Endodermal cell (in vitro differentiated cells): ENCODE measurements at regions not wholly inside any gene's neighbourhood (a gene's known extent, or its start where the extent isn't known, plus 50 kb on each side); places are given as distances from the start of the nearest gene placed in this dataset.

Experiments
- DNase-seq: peaks from one replicate; pipeline ENCODE4 v3.0.0-alpha.2; 2017
- H3K27ac ChIP-seq: 2 replicates; pipeline ENCODE4 v1.5.1; 2013; ENCODE audit warnings: mild to moderate bottlenecking, low read depth, low read length, moderate library complexity
- H3K27me3 ChIP-seq: 2 replicates; pipeline ENCODE4 v1.6.1; 2013; ENCODE audit warnings: mild to moderate bottlenecking, low read length, moderate library complexity; ENCODE audit not compliant: insufficient read depth, control insufficient read depth, poor library complexity, severe bottlenecking
- H3K36me3 ChIP-seq: 2 replicates; pipeline ENCODE4 v1.7.0; 2013; ENCODE audit warnings: mild to moderate bottlenecking, low read length, moderate library complexity; ENCODE audit not compliant: control insufficient read depth, insufficient read depth
- H3K4me1 ChIP-seq: one replicate; pipeline ENCODE4 v1.7.0; 2013; ENCODE audit warnings: low read length; ENCODE audit not compliant: control insufficient read depth, insufficient read depth
- H3K4me3 ChIP-seq: 2 replicates; pipeline ENCODE4 v1.5.1; 2013; ENCODE audit warnings: mild to moderate bottlenecking, low read length, moderate library complexity
- H3K9ac ChIP-seq: 2 replicates; pipeline ENCODE4 v1.6.1; 2013; ENCODE audit warnings: mild to moderate bottlenecking, low read length, moderate library complexity; ENCODE audit not compliant: poor library complexity, severe bottlenecking; ENCODE audit errors: extremely low read depth
- H3K9me3 ChIP-seq: 2 replicates; pipeline ENCODE4 v1.6.1; 2013; ENCODE audit warnings: mild to moderate bottlenecking, low read length, moderate library complexity; ENCODE audit not compliant: control insufficient read depth
- H3K27ac Mint-ChIP-seq: 2 replicates; pipeline ENCODE4 v1.8.0; 2020; ENCODE audit warnings: mixed read lengths
- H3K27me3 Mint-ChIP-seq: 2 replicates; pipeline ENCODE4 v1.8.0; 2021; ENCODE audit warnings: mild to moderate bottlenecking, mixed read lengths; ENCODE audit not compliant: insufficient read depth
- H3K36me3 Mint-ChIP-seq: 2 replicates; pipeline ENCODE4 v1.8.0; 2020; ENCODE audit warnings: low read depth, mixed read lengths
- H3K4me1 Mint-ChIP-seq: 2 replicates; pipeline ENCODE4 v1.8.0; 2020; ENCODE audit warnings: mixed read lengths
- H3K4me3 Mint-ChIP-seq: 2 replicates; pipeline ENCODE4 v1.8.0; 2020; ENCODE audit warnings: mild to moderate bottlenecking, moderate library complexity, mixed read lengths
- H3K9me3 Mint-ChIP-seq: 2 replicates; pipeline ENCODE4 v1.8.0; 2020; ENCODE audit warnings: mild to moderate bottlenecking, mixed read lengths
- WGBS, 2 experiments: methylation state at CpG; one replicate each; pipeline versions ENCODE4 v1.1.5 to v1.1.7; 2013; ENCODE audit warnings: missing lambda C conversion rate in 2 of 2, mixed read lengths in 1 of 2; ENCODE audit not compliant: insufficient coverage in 1 of 2, insufficient read length in 1 of 2; 5-methylcytosine and 5-hydroxymethylcytosine counted together
- TF ChIP-seq, protein P1 (sequence below): fragments of 200-600 bp; sonication (generic); conservative IDR thresholded peaks from 2 replicates; pipeline ENCODE4 v1.5.0; 2021; ENCODE audit warnings: antibody characterized with exemption, mild to moderate bottlenecking

DNA sequence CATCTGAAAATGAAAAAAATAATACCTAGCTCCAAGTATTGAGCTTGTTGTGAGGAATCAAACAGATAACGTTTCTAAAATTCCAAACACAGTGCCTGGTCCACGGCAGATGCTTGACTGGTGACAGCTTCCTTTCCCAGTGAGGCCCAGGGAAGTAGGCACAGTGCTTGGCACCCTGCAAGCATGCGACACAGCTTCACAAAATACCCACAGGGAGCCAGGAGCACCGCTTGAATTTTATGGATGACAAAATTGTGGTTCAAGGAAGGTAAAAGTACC, 205.1 kb upstream of the TNP1 start:
- H3K9me3 Mint-ChIP-seq, result peaks cover 7% of the 10 kb centered on the region
- Histone ChIP-seq H3K9me3 (peaks cover 15% of the 10 kb centered on the region), H3K36me3 (no peaks in the 10 kb centered on the region), H3K27ac (no peak overlapping the region), H3K4me3 (no peak overlapping the region), H3K27me3 (no peaks in the 10 kb centered on the region), H3K9ac (no peak overlapping the region), H3K4me1 (no peaks in the 10 kb centered on the region)
- H3K27me3 Mint-ChIP-seq, result peaks cover 5% of the 10 kb centered on the region
- H3K4me1 Mint-ChIP-seq, result peaks cover 7% of the 10 kb centered on the region
- no peak overlapping the region for H3K4me3 Mint-ChIP-seq
- no peak for DNase-seq
- no peaks in the 10 kb centered on the region for H3K36me3 Mint-ChIP-seq
- 55 to 80% methylated on average over 2 to 4 of the region's 4 CpGs for WGBS, 2 experiments
- TF ChIP-seq, protein P1, sequence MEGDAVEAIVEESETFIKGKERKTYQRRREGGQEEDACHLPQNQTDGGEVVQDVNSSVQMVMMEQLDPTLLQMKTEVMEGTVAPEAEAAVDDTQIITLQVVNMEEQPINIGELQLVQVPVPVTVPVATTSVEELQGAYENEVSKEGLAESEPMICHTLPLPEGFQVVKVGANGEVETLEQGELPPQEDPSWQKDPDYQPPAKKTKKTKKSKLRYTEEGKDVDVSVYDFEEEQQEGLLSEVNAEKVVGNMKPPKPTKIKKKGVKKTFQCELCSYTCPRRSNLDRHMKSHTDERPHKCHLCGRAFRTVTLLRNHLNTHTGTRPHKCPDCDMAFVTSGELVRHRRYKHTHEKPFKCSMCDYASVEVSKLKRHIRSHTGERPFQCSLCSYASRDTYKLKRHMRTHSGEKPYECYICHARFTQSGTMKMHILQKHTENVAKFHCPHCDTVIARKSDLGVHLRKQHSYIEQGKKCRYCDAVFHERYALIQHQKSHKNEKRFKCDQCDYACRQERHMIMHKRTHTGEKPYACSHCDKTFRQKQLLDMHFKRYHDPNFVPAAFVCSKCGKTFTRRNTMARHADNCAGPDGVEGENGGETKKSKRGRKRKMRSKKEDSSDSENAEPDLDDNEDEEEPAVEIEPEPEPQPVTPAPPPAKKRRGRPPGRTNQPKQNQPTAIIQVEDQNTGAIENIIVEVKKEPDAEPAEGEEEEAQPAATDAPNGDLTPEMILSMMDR, result no peak
- H3K27ac Mint-ChIP-seq, result no peak overlapping the region

GRCh38 chr2:217064234-217065011, 204.6 kb upstream of the TNP1 start:
- H3K36me3 ChIP-seq, result no peaks in the 10 kb centered on the region
- 59 to 74% methylated on average over 13 to 16 of the region's 16 CpGs for WGBS, 2 experiments
- DNase-seq, result peak; percentile 54
- no peaks in the 10 kb centered on the region for H3K4me1 ChIP-seq
- Mint-ChIP-seq H3K9me3 (peaks cover 7% of the 10 kb centered on the region), H3K36me3 (no peaks in the 10 kb centered on the region), H3K27me3 (peaks cover 5% of the 10 kb centered on the region), H3K27ac (no peak overlapping the region), H3K4me1 (peaks cover 7% of the 10 kb centered on the region), H3K4me3 (no peak overlapping the region)
- H3K4me3 ChIP-seq, result no peak overlapping the region
- peaks cover 15% of the 10 kb centered on the region for H3K9me3 ChIP-seq
- no peaks in the 10 kb centered on the region for H3K27me3 ChIP-seq
- H3K9ac ChIP-seq, result no peak overlapping the region
- H3K27ac ChIP-seq, result no peak overlapping the region
- TF ChIP-seq, protein P1, result no peak

DNA sequence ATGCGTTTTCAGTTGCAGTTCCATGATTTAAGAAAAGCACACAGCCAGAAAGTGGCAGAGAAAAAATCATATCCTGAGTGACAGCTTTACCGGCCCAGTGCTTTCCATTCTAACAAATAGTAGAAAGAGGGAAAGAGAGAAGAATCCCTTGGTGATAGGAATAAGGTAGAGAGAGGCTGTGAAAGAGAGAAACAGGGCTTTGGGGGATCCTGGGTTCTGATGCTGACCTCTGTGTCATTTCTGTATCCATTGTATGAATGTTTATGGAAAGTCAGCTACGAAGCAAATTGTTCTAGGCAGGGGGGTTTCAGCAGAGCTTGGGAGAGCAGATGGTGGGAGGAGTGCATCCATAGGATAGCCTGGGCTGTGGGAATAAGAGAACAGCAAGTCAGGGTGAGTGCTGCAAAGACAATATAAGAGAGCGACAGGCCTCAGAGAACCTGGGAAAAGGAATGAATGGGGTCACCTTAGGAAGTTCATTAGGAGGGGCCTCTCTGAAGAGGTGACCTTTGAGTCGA, 203.4 kb upstream of the TNP1 start:
- no peak overlapping the region for H3K4me3 Mint-ChIP-seq

More for the DNA sequence above, 203.4 kb upstream of the TNP1 start:
- Histone ChIP-seq H3K36me3 (no peaks in the 10 kb centered on the region), H3K4me3 (no peak overlapping the region), H3K9me3 (peaks cover 5% of the 10 kb centered on the region), H3K27ac (no peak overlapping the region), H3K27me3 (no peaks in the 10 kb centered on the region), H3K9ac (no peak overlapping the region), H3K4me1 (no peaks in the 10 kb centered on the region)
- peaks cover 5% of the 10 kb centered on the region for H3K27me3 Mint-ChIP-seq
- WGBS, 2 experiments, result 94% methylated on average over 5 of the region's 5 CpGs
- TF ChIP-seq, protein P1, result no peak
- H3K27ac Mint-ChIP-seq, result no peak overlapping the region
- H3K9me3 Mint-ChIP-seq, result peaks cover 7% of the 10 kb centered on the region
- no peaks in the 10 kb centered on the region for H3K36me3 Mint-ChIP-seq
- no peak for DNase-seq
- H3K4me1 Mint-ChIP-seq, result peaks cover 7% of the 10 kb centered on the region
